Colonic mucosa (tissue), 4 donors: ENCODE measurements at regions not wholly inside any gene's neighbourhood (a gene's known extent, or its start where the extent isn't known, plus 50 kb on each side); places are given as distances from the start of the nearest gene placed in this dataset.
"Not testable (repeated sequence)": the region's sequence is repeated elsewhere in the genome, so short reads cannot be mapped to it uniquely, and the experiment has no call there.

ENCODE experiments used
- DNase-seq: peaks from one replicate; pipeline ENCODE4 v3.0.0-alpha.2; 2020
- H3K27ac ChIP-seq: fragments of 200-600 bp; one replicate; pipeline ENCODE4 v1.8.0; 2021
- H3K27me3 ChIP-seq: fragments of 200-600 bp; one replicate; pipeline ENCODE4 v1.8.0; 2021
- H3K36me3 ChIP-seq: fragments of 200-600 bp; one replicate; pipeline ENCODE4 v1.8.0; 2021
- H3K4me1 ChIP-seq: fragments of 200-600 bp; one replicate; pipeline ENCODE4 v1.8.0; 2021; ENCODE audit warnings: mild to moderate bottlenecking
- H3K4me3 ChIP-seq: fragments of 200-600 bp; one replicate; pipeline ENCODE4 v1.8.0; 2021
- H3K9ac ChIP-seq, 2 donors: one replicate each; pipeline ENCODE4 v1.7.0; 2013; ENCODE audit warnings: control low read depth in 2 of 2, low read depth in 2 of 2, low read length in 2 of 2
- H3K9me3 ChIP-seq: fragments of 200-600 bp; one replicate; pipeline ENCODE4 v1.8.0; 2021
- intact Hi-C: fragments of 100-400 bp; cut with DNase I; formaldehyde crosslinking; loops from one replicate; pipeline ENCODE4 v1.14.1; 2022
- TF ChIP-seq, protein P1 (sequence below): fragments of 200-600 bp; IDR thresholded peaks from one replicate; pipeline ENCODE4 v1.8.0; 2022; ENCODE audit warnings: antibody characterized with exemption, mild to moderate bottlenecking
- donor health status: healthy.
- donor health status: DM: no; HTN: no; CAD: no.
- donor health status: DM: no; HTN: no; CAD: no.

GRCh38 chr3:4906107-4906621 is 73.1 kb upstream of the BHLHE40 start:
- Histone ChIP-seq H3K4me3 (no peak overlapping the region), H3K27ac (no peak overlapping the region), H3K27me3 (no peaks in the 10 kb centered on the region), H3K9me3 (no peaks in the 10 kb centered on the region), H3K9ac (no peak overlapping the region), H3K36me3 (no peaks in the 10 kb centered on the region), H3K4me1 (no peaks in the 10 kb centered on the region)
- TF ChIP-seq, protein P1, sequence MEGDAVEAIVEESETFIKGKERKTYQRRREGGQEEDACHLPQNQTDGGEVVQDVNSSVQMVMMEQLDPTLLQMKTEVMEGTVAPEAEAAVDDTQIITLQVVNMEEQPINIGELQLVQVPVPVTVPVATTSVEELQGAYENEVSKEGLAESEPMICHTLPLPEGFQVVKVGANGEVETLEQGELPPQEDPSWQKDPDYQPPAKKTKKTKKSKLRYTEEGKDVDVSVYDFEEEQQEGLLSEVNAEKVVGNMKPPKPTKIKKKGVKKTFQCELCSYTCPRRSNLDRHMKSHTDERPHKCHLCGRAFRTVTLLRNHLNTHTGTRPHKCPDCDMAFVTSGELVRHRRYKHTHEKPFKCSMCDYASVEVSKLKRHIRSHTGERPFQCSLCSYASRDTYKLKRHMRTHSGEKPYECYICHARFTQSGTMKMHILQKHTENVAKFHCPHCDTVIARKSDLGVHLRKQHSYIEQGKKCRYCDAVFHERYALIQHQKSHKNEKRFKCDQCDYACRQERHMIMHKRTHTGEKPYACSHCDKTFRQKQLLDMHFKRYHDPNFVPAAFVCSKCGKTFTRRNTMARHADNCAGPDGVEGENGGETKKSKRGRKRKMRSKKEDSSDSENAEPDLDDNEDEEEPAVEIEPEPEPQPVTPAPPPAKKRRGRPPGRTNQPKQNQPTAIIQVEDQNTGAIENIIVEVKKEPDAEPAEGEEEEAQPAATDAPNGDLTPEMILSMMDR: no peak
- DNase-seq: no peak
- intact Hi-C loops: no loop called here

- no peak overlapping the region for H3K4me3 ChIP-seq
- no peak overlapping the region for H3K9ac ChIP-seq
- H3K36me3 ChIP-seq: no peaks in the 10 kb centered on the region
- intact Hi-C loops: no loop called here
- no peak overlapping the region for H3K27ac ChIP-seq
- no peaks in the 10 kb centered on the region for H3K4me1 ChIP-seq
- TF ChIP-seq, protein P1: no peak
- H3K27me3 ChIP-seq: no peaks in the 10 kb centered on the region
- no peak for DNase-seq
- H3K9me3 ChIP-seq: no peaks in the 10 kb centered on the region
These were observed 72.2 kb upstream of the BHLHE40 start for GRCh38 chr3:4907050-4907449.

GRCh38 chr3:4907643-4908432 is 71.4 kb upstream of the BHLHE40 start:
- Histone ChIP-seq H3K27ac (no peak overlapping the region), H3K4me1 (no peaks in the 10 kb centered on the region), H3K27me3 (no peaks in the 10 kb centered on the region), H3K4me3 (no peak overlapping the region), H3K36me3 (no peaks in the 10 kb centered on the region), H3K9ac (no peak overlapping the region), H3K9me3 (no peaks in the 10 kb centered on the region)
- TF ChIP-seq, protein P1: no peak
- intact Hi-C loops: no loop called here
- DNase-seq: no peak

- TF ChIP-seq, protein P1: no peak
- no peak overlapping the region for H3K4me3 ChIP-seq
- no peak overlapping the region for H3K27ac ChIP-seq
- H3K9me3 ChIP-seq: no peaks in the 10 kb centered on the region
- no peaks in the 10 kb centered on the region for H3K4me1 ChIP-seq
- H3K36me3 ChIP-seq: no peaks in the 10 kb centered on the region
- no peak for DNase-seq
- no peak overlapping the region for H3K9ac ChIP-seq
- no peaks in the 10 kb centered on the region for H3K27me3 ChIP-seq
- intact Hi-C loops: no loop called here
These were observed 70.6 kb upstream of the BHLHE40 start for GRCh38 chr3:4908433-4909156.

DNA sequence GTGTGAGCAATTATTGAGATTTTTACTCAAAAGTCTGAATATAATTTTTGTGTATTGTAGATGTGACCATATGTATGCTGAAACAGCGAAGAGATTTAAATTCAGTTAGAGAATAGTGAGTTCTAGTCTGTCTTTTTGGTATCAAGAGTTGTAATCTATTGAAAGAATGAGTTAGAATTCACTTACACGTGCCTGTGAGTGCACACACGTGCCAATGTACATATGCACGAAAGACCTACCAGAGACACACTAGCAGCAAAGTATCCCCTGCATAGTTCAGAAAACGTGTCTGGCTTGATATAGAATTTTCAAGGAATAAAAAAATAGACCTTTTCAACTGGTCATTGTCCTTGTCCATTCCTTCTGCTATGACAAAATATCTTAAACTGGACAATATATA is 64.8 kb upstream of the BHLHE40 start:
- no peaks in the 10 kb centered on the region for H3K4me1 ChIP-seq
- H3K4me3 ChIP-seq: no peak overlapping the region
- DNase-seq: no peak
- H3K9ac ChIP-seq: no peak overlapping the region
- TF ChIP-seq, protein P1: no peak
- intact Hi-C loops: no loop called here
- H3K27ac ChIP-seq: no peak overlapping the region
- no peaks in the 10 kb centered on the region for H3K27me3 ChIP-seq
- H3K36me3 ChIP-seq: no peaks in the 10 kb centered on the region
- no peaks in the 10 kb centered on the region for H3K9me3 ChIP-seq

- H3K4me3 ChIP-seq, H3K9me3 ChIP-seq, H3K27me3 ChIP-seq, H3K4me1 ChIP-seq, intact Hi-C loops, H3K27ac ChIP-seq, H3K36me3 ChIP-seq, DNase-seq, H3K9ac ChIP-seq: not testable (repeated sequence)
These were observed 57.6 kb upstream of the BHLHE40 start for GRCh38 chr3:4921589-4921988.
